HEK293 (cell line): ENCODE measurements at regions not wholly inside any gene's neighbourhood (a gene's known extent, or its start where the extent isn't known, plus 50 kb on each side); places are given as distances from the start of the nearest gene placed in this dataset.

Experiments
- CTCF ChIP-seq: fragments of 450-650 bp; formaldehyde crosslinking; IDR thresholded peaks from 2 replicates; pipeline ENCODE4 v1.5.1; 2016; ENCODE audit warnings: missing biosample characterization, missing genetic modification characterization
- PBX3 ChIP-seq: sonication (generic); formaldehyde crosslinking; IDR thresholded peaks from 2 replicates; pipeline ENCODE4 v1.8.1; 2022; ENCODE audit warnings: mild to moderate bottlenecking, moderate library complexity, missing genetic modification reagents
- ZNF155 ChIP-seq: fragments of 450-650 bp; formaldehyde crosslinking; IDR thresholded peaks from 2 replicates; pipeline ENCODE4 v1.5.1; 2016; ENCODE audit warnings: missing biosample characterization, missing genetic modification characterization
- ZNF266 ChIP-seq: fragments of 450-650 bp; formaldehyde crosslinking; IDR thresholded peaks from 2 replicates; pipeline ENCODE4 v1.5.1; 2016; ENCODE audit warnings: missing biosample characterization, missing genetic modification characterization, low read depth
- ZNF629 ChIP-seq: fragments of 450-650 bp; formaldehyde crosslinking; IDR thresholded peaks from 2 replicates; pipeline ENCODE4 v1.5.1; 2017; ENCODE audit warnings: missing biosample characterization, missing genetic modification characterization
- ZNF707 ChIP-seq: fragments of 450-650 bp; formaldehyde crosslinking; IDR thresholded peaks from 2 replicates; pipeline ENCODE4 v1.5.1; 2016; ENCODE audit warnings: missing biosample characterization, missing genetic modification characterization

GRCh38 chr9:135254176-135255032, 166.9 kb downstream of the OLFM1 start:
- TF ChIP-seq PBX3 = no peak
- no peak for TF ChIP-seq ZNF707 (tag by site-specific recombination)
- no peak for TF ChIP-seq CTCF (tag by site-specific recombination)
- TF ChIP-seq ZNF629 (tag by site-specific recombination) = no peak
- no peak for TF ChIP-seq ZNF155 (tag by site-specific recombination)
- TF ChIP-seq ZNF266 (tag by site-specific recombination) = no peak
